Calu3 (cell line): ENCODE measurements at regions not wholly inside any gene's neighbourhood (a gene's known extent, or its start where the extent isn't known, plus 50 kb on each side); places are given as distances from the start of the nearest gene placed in this dataset.
"Not testable (repeated sequence)": the region's sequence is repeated elsewhere in the genome, so short reads cannot be mapped to it uniquely, and the experiment has no call there.

Experiments
- BruUV-seq: library from RNA; stranded (reverse); fragments of 400-500 nt; replicated peaks from 2 replicates; lab custom pipeline; 2021; lab: Mats Ljungman, UMichigan
- CTCF ChIA-PET: fragments of 300-600 bp; sonication (Branson Sonifier 250); formaldehyde crosslinking; loops from one replicate; lab custom pipeline; 2022; ENCODE audit warnings: antibody characterized with exemption; lab: Charles Lee
- DNase-seq: peaks from one replicate; pipeline ENCODE4 v3.0.0; 2022
- H3K27ac Mint-ChIP-seq: one replicate; pipeline ENCODE4 v1.8.0; 2022; ENCODE audit warnings: mixed read lengths; ENCODE audit not compliant: unreplicated experiment
- H3K27me3 Mint-ChIP-seq: one replicate; pipeline ENCODE4 v1.8.0; 2022; ENCODE audit warnings: mixed read lengths; ENCODE audit not compliant: unreplicated experiment
- H3K36me3 Mint-ChIP-seq: one replicate; pipeline ENCODE4 v1.8.0; 2022; ENCODE audit warnings: mild to moderate bottlenecking, moderate library complexity, mixed read lengths; ENCODE audit not compliant: insufficient read depth, unreplicated experiment
- H3K4me1 Mint-ChIP-seq: one replicate; pipeline ENCODE4 v1.8.0; 2022; ENCODE audit warnings: mild to moderate bottlenecking, low read depth, mixed read lengths; ENCODE audit not compliant: unreplicated experiment
- H3K4me3 Mint-ChIP-seq: one replicate; pipeline ENCODE4 v1.8.0; 2022; ENCODE audit warnings: mild to moderate bottlenecking, low read depth, moderate library complexity, mixed read lengths; ENCODE audit not compliant: unreplicated experiment
- H3K9me3 Mint-ChIP-seq: one replicate; pipeline ENCODE4 v1.8.0; 2022; ENCODE audit warnings: low read depth, mixed read lengths; ENCODE audit not compliant: unreplicated experiment
- CTCF ChIP-seq: fragments of 200-600 bp; IDR thresholded peaks from one replicate; pipeline ENCODE4 v1.8.0; 2022; ENCODE audit warnings: antibody characterized with exemption; ENCODE audit not compliant: unreplicated experiment
- intact Hi-C: fragments of 100-400 bp; cut with micrococcal nuclease; formaldehyde crosslinking; loops from one replicate; pipeline ENCODE4 v1.10.0; 2022; ENCODE audit not compliant: unreplicated experiment

- CTCF ChIA-PET = interaction anchor here (1.3 kb wide), 1 partner anchor 15 kb away, joined by 3 read pairs; no protein-coding TSS in a partner anchor
- TF ChIP-seq CTCF = no peak
- H3K36me3 Mint-ChIP-seq = no peaks in the 10 kb centered on the region
- H3K27ac Mint-ChIP-seq = no peak overlapping the region
- peaks cover 43% of the 10 kb centered on the region for H3K27me3 Mint-ChIP-seq
- DNase-seq = no peak
- no peaks in the 10 kb centered on the region for H3K9me3 Mint-ChIP-seq
- no TSS peak for BruUV-seq
- intact Hi-C loops = no loop called here
- H3K4me1 Mint-ChIP-seq = no peaks in the 10 kb centered on the region
- H3K4me3 Mint-ChIP-seq = no peak overlapping the region
These were observed 125.0 kb upstream of the TWIST2 start for GRCh38 chr2:238722883-238723282.

GRCh38 chr2:238723740-238724320 is 124.1 kb upstream of the TWIST2 start:
- H3K27me3 Mint-ChIP-seq = peaks cover 53% of the 10 kb centered on the region
- H3K36me3 Mint-ChIP-seq, BruUV-seq, CTCF ChIA-PET, H3K4me1 Mint-ChIP-seq, H3K4me3 Mint-ChIP-seq, DNase-seq, H3K9me3 Mint-ChIP-seq, intact Hi-C loops, H3K27ac Mint-ChIP-seq: not testable (repeated sequence)

GRCh38 chr2:238724728-238725127 is 123.2 kb upstream of the TWIST2 start:
- DNase-seq = no peak
- CTCF ChIA-PET = no interaction called here
- Mint-ChIP-seq H3K4me1 (no peaks in the 10 kb centered on the region), H3K4me3 (no peak overlapping the region), H3K27ac (no peak overlapping the region), H3K36me3 (no peaks in the 10 kb centered on the region), H3K27me3 (peaks cover 62% of the 10 kb centered on the region), H3K9me3 (no peaks in the 10 kb centered on the region)
- TF ChIP-seq CTCF = no peak
- intact Hi-C loops = no loop called here
- no TSS peak for BruUV-seq

GRCh38 chr2:238725298-238725697 is 122.6 kb upstream of the TWIST2 start:
- TF ChIP-seq CTCF = no peak
- Mint-ChIP-seq H3K27ac (no peak overlapping the region), H3K4me3 (no peak overlapping the region), H3K27me3 (peaks cover 65% of the 10 kb centered on the region), H3K9me3 (no peaks in the 10 kb centered on the region), H3K36me3 (no peaks in the 10 kb centered on the region), H3K4me1 (no peaks in the 10 kb centered on the region)
- DNase-seq = no peak
- intact Hi-C loops = no loop called here
- no TSS peak for BruUV-seq
- CTCF ChIA-PET = no interaction called here
